ENCODE measurements at regions not wholly inside any gene's neighbourhood (a gene's known extent, or its start where the extent isn't known, plus 50 kb on each side); places are given as distances from the start of the nearest gene placed in this dataset.

GRCh38 chr13:80563439-80563838, 222.5 kb upstream of the SPRY2 start:
- no peak for FAIRE-seq
- intact Hi-C loops (cut with micrococcal nuclease; ENCODE audit: unreplicated experiment): no loop called here
- Histone ChIP-seq H2AFZ (ENCODE audit: control insufficient read depth, low read depth, low read length) (no peak overlapping the region), H3K79me2 (ENCODE audit: control insufficient read depth, insufficient read depth, low read length) (no peaks in the 10 kb centered on the region), H3K27ac (ENCODE audit: control insufficient read depth, insufficient read depth) (no peak overlapping the region), H3K27me3 (replicated peaks in 1 of 2; ENCODE audit: control insufficient read depth in 2 of 2, insufficient read depth in 2 of 2, low read length in 1 of 2) (no peaks in the 10 kb centered on the region), H3K9me3 (replicated peaks; ENCODE audit: control insufficient read depth, insufficient read depth, low read length) (no peaks in the 10 kb centered on the region), H3K9ac (ENCODE audit: control insufficient read depth, insufficient read depth, low read length) (no peak overlapping the region), H3K4me3 (no peak overlapping the region), H3K4me2 (ENCODE audit: control insufficient read depth, insufficient read depth) (no peak overlapping the region), H4K20me1 (ENCODE audit: control insufficient read depth, insufficient read depth) (no peaks in the 10 kb centered on the region), H3K36me3 (ENCODE audit: control insufficient read depth in 2 of 2, insufficient read depth in 2 of 2, low read length in 1 of 2) (no peaks in the 10 kb centered on the region), H3K4me1 (ENCODE audit: control insufficient read depth, insufficient read depth, low read length) (no peaks in the 10 kb centered on the region)
- BruUV-seq (replicated peaks): no TSS peak
- ChIA-PET SMC1A (ENCODE audit: uncharacterized antibody, unreplicated experiment) (interaction anchor here (1.1 to 3.0 kb wide), 5 partner anchors 9 to 310 kb away, joined by 3 to 17 read pairs (median 4); no protein-coding TSS in a partner anchor), CTCF (interaction anchor here (0.9 kb wide), 1 partner anchor 15 kb away, joined by 3 read pairs; no protein-coding TSS in a partner anchor), POLR2A (no interaction called here), RAD21 (ENCODE audit: unreplicated experiment) (interaction anchor here (1.8 kb wide), 1 partner anchor 360 kb away, joined by 5 read pairs; no protein-coding TSS in a partner anchor)
- in situ Hi-C loops (cut with MboI): no loop called here
- whole genome bisulfite sequencing (ENCODE audit: insufficient coverage, insufficient replicate concordance, low lambda C conversion rate, missing lambda C conversion rate): 25% methylated on average over 4 of the region's 4 CpGs
- no peak for ATAC-seq
- no peak for DNase-seq (ENCODE audit: low read depth, low spot score)
- TF ChIP-seq ZBTB40 (IDR thresholded peaks at IDR 0.05; ENCODE audit: borderline replicate concordance) (no peak), SUZ12 (IDR thresholded peaks at IDR 0.05; ENCODE audit: unreplicated experiment) (no peak), YY1 (IDR thresholded peaks at IDR 0.05; ENCODE audit: low read depth, low read length) (no peak), ZNF687 (IDR thresholded peaks at IDR 0.05) (no peak), HSF1 (IDR thresholded peaks at IDR 0.05; ENCODE audit: low read depth, low read length) (no peak), GABPA (IDR thresholded peaks at IDR 0.05; ENCODE audit: low read depth) (no peak), SUPT20H (IDR thresholded peaks at IDR 0.05; ENCODE audit: borderline replicate concordance, control insufficient read depth, low read depth, low read length) (no peak), JUNB (IDR thresholded peaks at IDR 0.05) (no peak), CEBPZ (IDR thresholded peaks at IDR 0.05; ENCODE audit: low read depth, low read length) (no peak), SMAD1 (IDR thresholded peaks at IDR 0.05; ENCODE audit: low read depth, partially characterized antibody) (no peak), TCF7 (IDR thresholded peaks at IDR 0.05; ENCODE audit: borderline replicate concordance) (no peak)

Data from GM12878 (cell line).